Immature natural killer cell (primary cell): ENCODE measurements at regions not wholly inside any gene's neighbourhood (a gene's known extent, or its start where the extent isn't known, plus 50 kb on each side); places are given as distances from the start of the nearest gene placed in this dataset.

ENCODE experiments used
- DNase-seq, 3 donors: peaks; one replicate each; pipeline ENCODE4 v3.0.0; 2022; ENCODE audit warnings: mixed read lengths in 1 of 3
- H3K27ac Mint-ChIP-seq, 6 donors: one replicate each; pipeline ENCODE4 v1.8.0; 2020; ENCODE audit warnings: mixed read lengths in 6 of 6, mild to moderate bottlenecking in 5 of 6, inconsistent platforms in 4 of 6, moderate library complexity in 3 of 6
- H3K27me3 Mint-ChIP-seq, 3 donors: one replicate each; pipeline ENCODE4 v1.8.0; 2020 to 2021; ENCODE audit warnings: low read depth in 3 of 3, mild to moderate bottlenecking in 3 of 3, mixed read lengths in 3 of 3, moderate library complexity in 3 of 3, inconsistent platforms in 1 of 3
- H3K36me3 Mint-ChIP-seq, 3 donors: one replicate each; pipeline ENCODE4 v1.8.0; 2020; ENCODE audit warnings: mixed read lengths in 3 of 3, inconsistent platforms in 2 of 3, mild to moderate bottlenecking in 2 of 3
- H3K4me1 Mint-ChIP-seq, 2 donors: one replicate each; pipeline ENCODE4 v1.8.0; 2020; ENCODE audit warnings: inconsistent platforms in 2 of 2, mild to moderate bottlenecking in 2 of 2, mixed read lengths in 2 of 2, moderate library complexity in 1 of 2
- H3K4me3 Mint-ChIP-seq, 5 donors: one replicate each; pipeline ENCODE4 v1.8.0; 2020; ENCODE audit warnings: mild to moderate bottlenecking in 5 of 5, mixed read lengths in 5 of 5, inconsistent platforms in 3 of 5, moderate library complexity in 3 of 5
- H3K9me3 Mint-ChIP-seq, 6 donors: one replicate each; pipeline ENCODE4 v1.8.0; 2020; ENCODE audit warnings: mild to moderate bottlenecking in 6 of 6, mixed read lengths in 6 of 6, inconsistent platforms in 4 of 6, moderate library complexity in 3 of 6

DNA sequence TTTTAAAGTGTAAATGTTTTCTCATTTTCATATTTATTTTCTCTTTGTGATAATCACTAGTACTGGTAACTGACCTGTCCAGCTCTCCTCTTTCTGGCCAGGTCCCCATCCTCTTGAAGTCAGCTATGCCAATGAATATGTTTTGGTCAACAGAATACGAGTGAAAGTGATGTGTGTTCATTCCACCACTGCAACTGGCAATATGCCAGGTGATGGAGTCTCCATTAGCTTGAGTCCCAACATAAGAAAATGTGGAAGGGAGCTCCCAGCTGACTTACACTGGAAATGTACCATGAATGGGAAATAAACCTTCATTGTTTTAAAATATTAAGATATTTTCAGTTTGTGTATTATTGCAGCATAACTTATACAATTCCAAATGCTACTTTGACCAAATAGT lies 75.8 kb downstream of the CCDC34 start:
- Mint-ChIP-seq H3K9me3 (peaks cover 0 to 12% (median under 1%) of the 10 kb centered on the region in 6 donors), H3K36me3 (peaks cover 0 to 3% (median 0%) of the 10 kb centered on the region in 3 donors), H3K27ac (no peak overlapping the region), H3K4me3 (no peak overlapping the region), H3K27me3 (peaks cover 4 to 5% (median 5%) of the 10 kb centered on the region in 3 donors), H3K4me1 (no peaks in the 10 kb centered on the region)
- no peak for DNase-seq

DNA sequence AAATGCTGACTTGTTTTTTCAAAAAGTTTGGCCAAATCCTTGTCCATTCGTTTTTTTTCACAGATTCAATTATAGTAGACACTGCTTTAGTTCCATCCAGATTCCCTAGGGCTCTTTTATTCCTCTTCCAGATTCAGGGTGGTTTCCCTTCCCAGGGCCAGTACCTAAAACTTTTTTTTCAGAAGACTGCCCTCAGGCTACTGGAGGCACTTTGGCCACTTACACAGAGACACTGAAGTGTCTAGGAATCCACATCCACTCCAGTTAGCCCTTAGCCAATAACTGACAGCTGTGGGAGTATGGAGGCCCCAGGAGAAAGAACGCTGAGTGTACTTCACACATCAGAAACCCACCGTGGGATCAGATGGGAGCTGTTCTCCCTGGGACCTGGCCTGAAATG lies 77.3 kb downstream of the CCDC34 start:
- peaks cover 2 to 5% (median 4%) of the 10 kb centered on the region in 3 donors for H3K27me3 Mint-ChIP-seq
- H3K36me3 Mint-ChIP-seq, result peaks cover 0 to 3% (median 0%) of the 10 kb centered on the region in 3 donors
- H3K27ac Mint-ChIP-seq, result no peak overlapping the region
- H3K4me1 Mint-ChIP-seq, result no peaks in the 10 kb centered on the region
- H3K9me3 Mint-ChIP-seq, result peaks cover 0 to 3% (median 0%) of the 10 kb centered on the region in 6 donors
- H3K4me3 Mint-ChIP-seq, result no peak overlapping the region
- DNase-seq, result no peak

DNA sequence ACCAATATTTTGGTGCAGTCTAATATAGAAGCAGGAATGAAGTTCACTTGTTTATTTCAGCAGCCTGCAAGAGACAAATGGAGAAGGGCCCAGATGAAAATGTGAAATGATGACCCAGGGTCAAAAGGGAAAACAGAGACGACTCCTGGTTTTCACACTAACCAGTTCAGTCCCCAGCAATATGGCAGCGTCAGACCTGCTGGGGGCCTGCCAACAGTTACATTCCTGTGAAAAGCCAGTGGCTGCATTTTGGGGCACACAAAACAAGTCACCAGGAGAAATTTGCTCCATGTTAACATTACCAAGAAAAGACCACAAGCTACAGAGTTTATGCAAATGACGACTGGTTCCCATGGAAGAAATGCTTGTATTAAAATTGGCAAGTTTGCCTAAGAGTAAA lies 80.2 kb downstream of the CCDC34 start:
- no peak overlapping the region for H3K27ac Mint-ChIP-seq
- peaks cover 2 to 5% (median 2%) of the 10 kb centered on the region in 3 donors for H3K27me3 Mint-ChIP-seq
- peaks cover 0 to 5% (median 0%) of the 10 kb centered on the region in 6 donors for H3K9me3 Mint-ChIP-seq
- H3K4me3 Mint-ChIP-seq, result no peak overlapping the region
- H3K4me1 Mint-ChIP-seq, result no peaks in the 10 kb centered on the region
- no peak for DNase-seq
- H3K36me3 Mint-ChIP-seq, result no peaks in the 10 kb centered on the region

DNA sequence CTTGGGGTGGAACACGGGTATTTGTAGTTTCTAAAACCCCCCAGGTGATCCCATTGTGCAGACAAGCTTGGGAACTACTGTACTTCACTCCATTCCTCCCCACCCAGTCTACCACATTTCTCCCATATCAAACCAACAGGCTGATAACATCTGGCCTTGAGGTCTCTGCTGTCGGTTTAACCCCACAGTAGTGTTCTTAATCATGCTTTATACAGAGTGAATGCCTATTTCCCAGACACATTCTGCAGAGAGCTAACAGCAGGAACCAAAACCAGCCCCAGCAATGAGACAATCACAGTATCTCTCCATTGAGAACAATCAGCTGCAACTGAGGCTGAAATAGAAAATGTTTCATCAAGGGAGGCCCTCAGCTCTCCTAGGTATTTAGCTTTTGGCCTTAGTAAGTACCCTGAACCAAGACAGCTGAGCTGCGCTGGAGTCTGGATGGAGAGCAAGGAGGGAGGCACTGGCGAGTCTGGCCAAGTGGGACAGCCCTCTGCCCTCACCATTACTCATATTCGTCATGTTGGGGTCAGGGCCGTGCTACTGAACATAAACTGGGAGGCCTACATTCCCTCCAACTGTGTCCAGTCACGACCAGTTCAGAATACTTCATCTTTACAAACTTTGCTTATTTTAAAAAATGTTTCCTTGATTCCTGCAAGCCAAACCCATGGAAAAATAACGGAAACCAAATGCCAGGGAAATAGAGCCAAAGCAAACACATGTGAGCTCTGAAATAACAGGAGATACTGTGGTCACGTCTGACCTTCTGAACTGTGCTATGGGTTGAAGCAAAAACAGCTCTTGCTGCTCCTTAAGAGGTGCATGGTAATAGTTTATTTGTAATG lies 81.0 kb downstream of the CCDC34 start:
- H3K9me3 Mint-ChIP-seq, result peaks cover 0 to 7% (median 0%) of the 10 kb centered on the region in 6 donors
- DNase-seq, result no peak
- H3K4me1 Mint-ChIP-seq, result no peaks in the 10 kb centered on the region
- H3K4me3 Mint-ChIP-seq, result no peak overlapping the region
- H3K27me3 Mint-ChIP-seq, result peaks cover 2% of the 10 kb centered on the region in 3 donors
- no peak overlapping the region for H3K27ac Mint-ChIP-seq
- no peaks in the 10 kb centered on the region for H3K36me3 Mint-ChIP-seq

DNA sequence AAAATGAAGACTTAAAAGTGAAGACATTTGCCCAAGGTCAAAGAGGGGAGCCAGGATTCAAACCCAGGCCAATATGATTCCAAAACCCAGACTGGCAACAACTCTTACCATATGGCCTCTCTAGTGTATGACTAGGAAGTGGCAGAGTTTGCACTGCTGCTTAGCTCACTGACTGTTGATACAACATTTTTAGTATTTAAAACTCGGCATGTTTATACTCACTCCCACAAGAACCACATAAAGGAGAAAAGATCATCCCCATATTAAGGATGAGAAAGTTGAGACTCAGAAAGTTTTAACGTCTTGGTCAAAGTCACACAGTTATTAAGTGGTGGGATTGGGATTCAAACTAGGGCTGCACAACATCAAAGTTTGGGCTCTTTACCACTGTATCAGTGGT lies 81.7 kb downstream of the CCDC34 start:
- no peak for DNase-seq
- H3K4me3 Mint-ChIP-seq, result no peak overlapping the region
- no peaks in the 10 kb centered on the region for H3K36me3 Mint-ChIP-seq
- H3K27ac Mint-ChIP-seq, result no peak overlapping the region
- peaks cover 0 to 9% (median 0%) of the 10 kb centered on the region in 6 donors for H3K9me3 Mint-ChIP-seq
- H3K27me3 Mint-ChIP-seq, result peaks cover 2% of the 10 kb centered on the region in 3 donors
- H3K4me1 Mint-ChIP-seq, result no peaks in the 10 kb centered on the region

DNA sequence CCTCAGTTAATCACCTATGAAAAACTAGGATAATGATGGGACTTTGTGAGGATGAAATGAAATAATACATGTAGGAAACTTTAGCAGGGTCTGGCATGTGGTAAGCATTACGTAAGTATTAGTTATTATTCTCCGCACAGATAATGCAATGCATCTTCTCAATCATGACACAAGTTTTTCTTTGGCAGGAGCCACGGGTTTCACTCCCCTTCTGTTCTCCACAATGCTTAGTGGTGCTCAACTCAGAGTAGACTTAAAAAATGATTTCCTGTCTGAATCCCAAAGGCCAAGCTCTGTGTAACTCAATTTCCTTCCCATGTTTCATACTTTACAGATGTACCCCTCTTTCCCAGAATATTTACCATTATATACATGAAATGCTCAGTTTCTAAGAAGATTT lies 82.9 kb downstream of the CCDC34 start:
- H3K4me1 Mint-ChIP-seq, result no peaks in the 10 kb centered on the region
- no peak overlapping the region for H3K27ac Mint-ChIP-seq
- no peaks in the 10 kb centered on the region for H3K36me3 Mint-ChIP-seq
- H3K27me3 Mint-ChIP-seq, result peaks cover 2 to 5% (median 2%) of the 10 kb centered on the region in 3 donors
- peaks cover 0 to 9% (median under 1%) of the 10 kb centered on the region in 6 donors for H3K9me3 Mint-ChIP-seq
- no peak overlapping the region for H3K4me3 Mint-ChIP-seq
- DNase-seq, result no peak

DNA sequence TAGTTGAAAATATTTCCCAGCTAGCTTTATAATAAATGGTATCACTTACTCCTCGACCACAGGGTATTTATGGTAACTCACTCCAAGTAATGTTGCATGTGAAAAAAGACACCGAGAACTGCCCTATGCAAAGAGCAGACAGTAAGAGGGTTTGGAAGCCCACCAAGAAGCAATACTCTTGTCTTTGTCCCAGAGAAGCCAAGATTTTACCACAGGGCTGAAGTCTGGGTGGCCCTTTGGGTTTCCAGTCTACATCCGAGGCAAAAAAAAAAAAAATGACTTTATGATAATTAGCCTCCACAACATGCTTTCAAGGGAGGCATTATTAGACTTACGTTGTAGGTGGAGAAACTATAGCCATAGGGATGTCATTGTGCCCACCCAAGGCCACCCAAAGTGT lies 83.6 kb downstream of the CCDC34 start:
- Mint-ChIP-seq H3K9me3 (peaks cover 0 to 9% (median under 1%) of the 10 kb centered on the region in 6 donors), H3K27ac (no peak overlapping the region), H3K36me3 (no peaks in the 10 kb centered on the region), H3K4me3 (no peak overlapping the region), H3K27me3 (peaks cover 1 to 5% (median 4%) of the 10 kb centered on the region in 3 donors), H3K4me1 (no peaks in the 10 kb centered on the region)
- DNase-seq, result no peak

DNA sequence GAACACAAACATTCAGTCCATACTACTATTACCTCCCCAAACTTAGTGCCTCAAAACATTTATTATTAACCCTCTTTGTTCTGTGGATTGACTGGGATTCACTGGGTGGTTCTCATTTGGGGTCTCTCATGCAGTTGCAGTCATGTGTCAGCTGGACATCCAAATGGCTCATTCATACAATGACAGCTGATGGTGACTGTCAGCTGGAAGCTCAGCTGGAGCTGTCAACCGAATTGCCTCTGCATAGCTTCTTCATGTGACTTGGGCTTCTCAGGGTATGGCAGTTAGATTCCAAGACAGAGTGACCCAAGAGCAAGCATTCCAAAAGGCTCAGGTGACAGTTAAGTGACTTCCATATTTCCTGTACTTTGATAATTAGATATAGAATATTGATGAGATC lies 85.2 kb downstream of the CCDC34 start:
- DNase-seq, result no peak
- Mint-ChIP-seq H3K27ac (no peak overlapping the region), H3K4me3 (no peak overlapping the region), H3K4me1 (no peaks in the 10 kb centered on the region), H3K9me3 (peaks cover 0 to 7% (median 2%) of the 10 kb centered on the region in 6 donors), H3K36me3 (no peaks in the 10 kb centered on the region), H3K27me3 (peaks cover 0 to 3% (median 3%) of the 10 kb centered on the region in 3 donors)

DNA sequence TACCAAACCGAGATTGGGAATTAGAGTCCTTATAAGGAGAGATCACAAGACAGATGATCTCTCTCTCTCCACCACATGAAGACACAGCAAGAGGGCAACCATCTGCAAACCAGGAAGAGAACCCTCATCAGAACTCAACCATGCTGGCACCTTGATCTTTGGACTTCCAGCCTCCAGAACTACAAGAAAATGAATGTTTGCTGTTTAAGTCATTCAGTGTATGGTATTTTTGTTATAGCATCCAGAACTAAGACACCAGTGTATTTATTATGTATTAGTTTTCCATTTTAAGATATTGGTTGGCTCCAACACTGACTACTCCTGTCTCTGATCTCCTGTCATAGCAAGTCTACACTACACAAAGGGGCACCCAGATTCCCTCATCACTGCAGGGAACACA lies 86.9 kb downstream of the CCDC34 start:
- no peak overlapping the region for H3K4me3 Mint-ChIP-seq
- H3K9me3 Mint-ChIP-seq, result peaks cover 0 to 12% (median 6%) of the 10 kb centered on the region in 6 donors
- H3K4me1 Mint-ChIP-seq, result no peaks in the 10 kb centered on the region
- DNase-seq, result no peak
- no peak overlapping the region for H3K27ac Mint-ChIP-seq
- peaks cover 0 to 7% (median 3%) of the 10 kb centered on the region in 3 donors for H3K27me3 Mint-ChIP-seq
- H3K36me3 Mint-ChIP-seq, result no peaks in the 10 kb centered on the region

DNA sequence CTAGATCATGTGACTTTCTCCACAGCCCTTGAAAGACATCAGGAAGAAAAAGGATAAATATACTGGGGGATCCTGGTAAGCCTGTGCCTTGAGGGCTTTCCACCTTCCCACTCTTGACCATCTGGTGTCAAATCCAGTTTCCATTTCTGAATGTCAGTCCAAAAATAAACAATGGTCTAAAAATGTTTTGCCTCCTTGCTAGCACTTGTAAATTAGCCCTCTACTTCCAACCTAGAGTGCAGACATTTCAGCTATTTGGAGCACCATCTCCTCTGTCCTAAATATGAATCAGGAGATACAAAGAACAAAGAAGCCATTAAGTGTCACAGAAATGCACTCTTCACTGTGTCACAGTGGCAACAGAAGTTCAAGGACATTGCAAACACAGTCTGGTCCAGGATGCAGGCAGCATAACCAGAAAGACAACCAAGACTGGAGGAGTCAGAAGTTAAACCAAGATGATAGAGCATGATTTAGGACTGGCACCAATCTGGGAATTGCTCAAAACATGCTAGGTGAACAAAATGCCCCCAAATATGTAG lies 88.1 kb downstream of the CCDC34 start:
- peaks cover 2 to 17% (median 8%) of the 10 kb centered on the region in 6 donors for H3K9me3 Mint-ChIP-seq
- H3K4me1 Mint-ChIP-seq, result no peaks in the 10 kb centered on the region
- H3K27me3 Mint-ChIP-seq, result peaks cover 0 to 7% (median 3%) of the 10 kb centered on the region in 3 donors
- no peaks in the 10 kb centered on the region for H3K36me3 Mint-ChIP-seq
- no peak overlapping the region for H3K27ac Mint-ChIP-seq
- H3K4me3 Mint-ChIP-seq, result no peak overlapping the region
- no peak for DNase-seq

DNA sequence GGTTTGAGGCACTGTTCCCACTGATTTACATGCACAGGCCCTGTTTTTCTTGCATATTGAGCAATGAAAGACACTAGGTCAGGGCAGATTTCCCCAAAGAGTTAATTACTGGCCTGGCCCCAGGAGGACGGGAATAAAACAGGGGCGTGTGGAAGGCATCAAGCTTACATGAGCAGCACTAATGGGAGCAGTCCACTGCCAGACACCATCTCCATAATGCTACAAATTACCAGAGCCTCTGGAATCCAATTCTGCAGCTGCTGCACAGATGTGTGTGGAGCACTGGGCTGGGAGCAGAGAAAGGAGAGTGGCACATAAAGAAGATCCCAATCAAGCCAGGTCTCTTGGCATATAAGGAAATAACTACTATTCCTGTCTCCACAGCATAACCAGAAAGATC lies 96.9 kb downstream of the CCDC34 start:
- no peaks in the 10 kb centered on the region for H3K4me1 Mint-ChIP-seq
- no peaks in the 10 kb centered on the region for H3K36me3 Mint-ChIP-seq
- H3K4me3 Mint-ChIP-seq, result no peak overlapping the region
- no peak overlapping the region for H3K27ac Mint-ChIP-seq
- peaks cover 0 to 4% (median 1%) of the 10 kb centered on the region in 3 donors for H3K27me3 Mint-ChIP-seq
- H3K9me3 Mint-ChIP-seq, result peaks cover 2 to 13% (median 7%) of the 10 kb centered on the region in 6 donors
- DNase-seq, result no peak

DNA sequence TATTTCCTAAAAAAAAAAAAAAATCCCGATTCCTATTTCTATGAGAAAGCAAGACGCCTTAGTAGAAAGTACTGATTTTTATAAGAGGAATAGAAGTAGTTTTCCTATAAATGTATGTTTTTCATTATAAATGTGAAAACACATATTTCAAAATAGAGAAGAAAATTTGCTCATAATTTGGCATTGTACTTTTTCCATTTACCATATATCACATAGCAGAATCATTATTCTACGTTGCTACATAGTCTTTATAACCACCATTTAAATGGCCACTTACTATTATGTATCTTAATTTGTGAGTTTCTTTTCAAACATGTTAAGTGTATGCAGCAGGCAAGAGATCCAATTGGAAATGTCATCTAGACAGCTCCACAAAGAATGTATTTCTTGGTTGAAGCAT lies 99.0 kb downstream of the CCDC34 start:
- no peak overlapping the region for H3K4me3 Mint-ChIP-seq
- peaks cover 0 to 8% (median 3%) of the 10 kb centered on the region in 6 donors for H3K9me3 Mint-ChIP-seq
- no peaks in the 10 kb centered on the region for H3K36me3 Mint-ChIP-seq
- no peaks in the 10 kb centered on the region for H3K4me1 Mint-ChIP-seq
- H3K27me3 Mint-ChIP-seq, result peaks cover 0 to 4% (median 1%) of the 10 kb centered on the region in 3 donors
- H3K27ac Mint-ChIP-seq, result no peak overlapping the region
- DNase-seq, result no peak

DNA sequence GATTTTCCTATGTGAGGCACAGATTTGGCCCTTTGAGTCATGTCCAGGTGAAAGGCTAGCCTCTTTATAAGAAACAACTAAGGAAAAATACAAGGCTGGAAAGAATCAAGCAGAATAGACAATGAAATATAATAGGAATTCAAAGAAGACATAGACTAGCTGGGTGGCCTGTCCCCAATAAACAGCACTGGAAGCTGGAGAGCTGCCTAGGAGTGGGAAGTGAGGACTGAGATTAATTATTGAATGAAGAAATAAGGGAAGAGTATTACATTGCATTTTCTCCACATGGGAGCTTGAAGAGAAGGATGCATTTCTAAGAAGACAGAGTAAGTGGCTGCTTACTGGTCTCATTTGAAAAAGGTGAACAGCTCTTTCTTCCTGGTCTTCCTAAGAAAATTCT lies 100.0 kb downstream of the CCDC34 start:
- Mint-ChIP-seq H3K36me3 (no peaks in the 10 kb centered on the region), H3K27ac (no peak overlapping the region), H3K4me3 (no peak overlapping the region), H3K4me1 (no peaks in the 10 kb centered on the region), H3K27me3 (peaks cover 0 to 4% (median 1%) of the 10 kb centered on the region in 3 donors), H3K9me3 (peaks cover 0 to 5% (median under 1%) of the 10 kb centered on the region in 6 donors)
- DNase-seq, result no peak

DNA sequence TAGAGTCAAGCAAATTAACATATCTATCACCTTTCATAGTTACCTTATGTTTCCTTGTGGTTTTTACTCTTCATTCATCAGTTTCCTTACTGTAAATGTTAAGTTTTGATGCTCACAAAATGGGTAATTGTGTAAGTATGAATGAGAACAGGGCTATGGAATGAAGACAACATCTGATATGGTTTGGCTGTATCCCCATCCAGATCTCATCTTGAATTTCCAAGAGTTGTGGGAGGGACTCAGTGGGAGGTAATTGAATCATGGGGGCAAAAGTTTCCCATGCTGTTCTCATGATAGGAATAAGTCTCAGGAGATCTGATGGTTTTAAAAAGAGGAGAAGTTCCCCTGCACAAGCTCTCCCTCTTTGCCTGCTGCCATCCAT lies 107.6 kb downstream of the CCDC34 start:
- H3K4me1 Mint-ChIP-seq, result no peaks in the 10 kb centered on the region
- peaks cover 0 to 8% (median under 1%) of the 10 kb centered on the region in 6 donors for H3K9me3 Mint-ChIP-seq
- H3K4me3 Mint-ChIP-seq, result no peak overlapping the region
- H3K36me3 Mint-ChIP-seq, result no peaks in the 10 kb centered on the region
- H3K27ac Mint-ChIP-seq, result no peak overlapping the region
- peaks cover 0 to 3% (median 0%) of the 10 kb centered on the region in 3 donors for H3K27me3 Mint-ChIP-seq
- DNase-seq, result no peak
